Large intestine (tissue), 3 donors: ENCODE measurements at regions not wholly inside any gene's neighbourhood (a gene's known extent, or its start where the extent isn't known, plus 50 kb on each side); places are given as distances from the start of the nearest gene placed in this dataset.

Experiments used
- DNase-seq, 2 donors: peaks; one replicate each; pipeline versions ENCODE4 v3.0.0 to v3.0.0-alpha.2; 2013
- H3K27ac ChIP-seq: one replicate; pipeline ENCODE4 v1.5.1; 2013; ENCODE audit warnings: low read length
- H3K27me3 ChIP-seq: 2 replicates; pipeline ENCODE4 v1.6.1; 2013; ENCODE audit warnings: low read length; ENCODE audit not compliant: control insufficient read depth, insufficient read depth
- H3K36me3 ChIP-seq: 2 replicates; pipeline ENCODE4 v1.6.1; 2013; ENCODE audit warnings: low read length; ENCODE audit not compliant: control insufficient read depth, insufficient read depth
- H3K4me1 ChIP-seq: one replicate; pipeline ENCODE4 v1.6.1; 2013; ENCODE audit warnings: low read length; ENCODE audit not compliant: control insufficient read depth, insufficient read depth
- H3K4me3 ChIP-seq: one replicate; pipeline ENCODE4 v1.5.1; 2013; ENCODE audit warnings: low read length
- H3K9me3 ChIP-seq: one replicate; pipeline ENCODE4 v1.6.1; 2013; ENCODE audit warnings: mild to moderate bottlenecking, low read depth, low read length, moderate library complexity; ENCODE audit not compliant: control insufficient read depth
- WGBS: methylation state at CpG from one replicate; pipeline ENCODE4 v1.1.5; 2013; ENCODE audit warnings: low lambda C conversion rate; ENCODE audit not compliant: insufficient coverage; 5-methylcytosine and 5-hydroxymethylcytosine counted together

DNA sequence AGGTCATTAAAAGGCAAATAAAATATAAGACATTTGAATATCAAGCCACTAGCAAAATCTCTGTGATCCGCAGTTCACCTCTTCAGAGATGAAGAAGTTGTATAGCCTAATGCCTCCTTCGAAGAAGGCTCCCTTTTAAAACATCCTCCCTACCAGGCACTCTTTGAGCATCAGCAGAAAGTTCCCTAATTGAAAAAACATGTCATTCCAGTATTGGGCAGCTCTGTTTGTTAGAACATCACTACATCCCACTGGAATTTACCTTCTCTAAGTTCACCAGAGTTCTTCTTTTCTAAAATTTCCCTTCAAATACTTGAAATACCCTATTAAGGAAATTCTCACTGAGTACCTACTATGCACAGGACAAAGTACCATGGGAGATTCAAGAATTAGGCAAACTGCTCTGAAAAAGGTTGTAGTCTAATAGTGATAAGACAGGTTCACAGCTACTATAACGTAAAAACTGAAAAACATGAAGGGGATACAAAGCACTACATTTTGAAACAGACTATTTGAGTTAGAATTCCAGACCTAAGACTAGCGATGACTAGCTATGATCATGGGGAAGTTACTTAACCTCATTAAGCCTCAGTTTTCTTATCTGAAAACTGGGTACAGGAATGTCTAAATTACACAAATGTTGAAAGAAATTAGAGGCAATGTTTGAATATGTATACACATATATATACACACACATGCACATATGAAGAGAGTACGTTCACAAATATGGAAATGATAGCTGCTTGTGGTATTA, 128.7 kb downstream of the ELAPOR2 start:
- Histone ChIP-seq H3K9me3 (no peaks in the 10 kb centered on the region), H3K36me3 (no peaks in the 10 kb centered on the region), H3K4me1 (no peaks in the 10 kb centered on the region), H3K27ac (no peak overlapping the region), H3K27me3 (no peaks in the 10 kb centered on the region), H3K4me3 (no peak overlapping the region)
- WGBS, result 100% methylated on average over 1 of the region's 5 CpGs
- no peak for DNase-seq

DNA sequence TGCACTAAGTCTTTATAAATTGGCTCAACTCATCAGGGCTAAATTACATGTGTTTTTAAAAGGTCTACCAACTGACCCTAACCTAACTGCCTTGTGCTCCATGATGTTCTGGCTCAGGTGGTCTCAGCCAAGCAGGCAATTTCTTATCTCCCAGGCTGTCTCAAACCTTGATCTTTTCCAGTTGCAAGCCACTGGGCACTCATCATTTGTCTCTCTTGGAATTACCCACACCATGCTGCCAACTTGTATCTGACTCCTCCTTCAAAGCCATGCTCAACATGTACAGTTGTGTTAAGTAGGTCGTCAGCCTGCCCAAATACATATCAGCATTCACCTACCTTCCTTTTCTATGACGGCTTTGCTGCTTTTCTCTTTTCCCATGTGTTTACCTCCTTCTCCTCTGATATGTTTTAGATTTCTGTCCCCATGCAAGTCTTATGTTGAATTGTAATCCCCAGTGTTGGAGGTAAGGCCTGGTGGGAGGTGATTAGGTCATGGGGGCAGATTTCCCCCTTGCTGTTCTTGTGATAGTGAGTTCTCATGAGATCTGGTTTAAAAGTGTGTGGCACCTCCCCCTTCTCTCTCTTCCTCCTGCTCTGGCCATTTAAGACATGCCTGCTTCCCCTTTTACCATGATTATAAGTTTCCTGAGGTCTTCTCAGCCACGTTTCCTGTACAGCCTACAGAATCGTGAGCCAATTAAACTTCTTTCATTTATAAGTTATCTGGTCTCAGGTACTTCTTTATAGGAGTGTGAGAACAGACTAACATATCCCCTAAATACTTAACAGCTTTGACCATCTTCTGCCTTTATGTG, 130.0 kb downstream of the ELAPOR2 start:
- WGBS, result 80% methylated on average over 1 of the region's 4 CpGs
- Histone ChIP-seq H3K4me1 (no peaks in the 10 kb centered on the region), H3K27me3 (no peaks in the 10 kb centered on the region), H3K27ac (no peak overlapping the region), H3K9me3 (no peaks in the 10 kb centered on the region), H3K36me3 (no peaks in the 10 kb centered on the region), H3K4me3 (no peak overlapping the region)
- no peak for DNase-seq

- Histone ChIP-seq H3K36me3 (no peaks in the 10 kb centered on the region), H3K4me3 (no peak overlapping the region), H3K27me3 (no peaks in the 10 kb centered on the region), H3K27ac (no peak overlapping the region), H3K4me1 (no peaks in the 10 kb centered on the region), H3K9me3 (no peaks in the 10 kb centered on the region)
- no peak for DNase-seq
- no CpG with 5 or more reads among the region's 3 CpGs for WGBS
These were observed 131.1 kb downstream of the ELAPOR2 start for GRCh38 chr7:86928308-86928707.

DNA sequence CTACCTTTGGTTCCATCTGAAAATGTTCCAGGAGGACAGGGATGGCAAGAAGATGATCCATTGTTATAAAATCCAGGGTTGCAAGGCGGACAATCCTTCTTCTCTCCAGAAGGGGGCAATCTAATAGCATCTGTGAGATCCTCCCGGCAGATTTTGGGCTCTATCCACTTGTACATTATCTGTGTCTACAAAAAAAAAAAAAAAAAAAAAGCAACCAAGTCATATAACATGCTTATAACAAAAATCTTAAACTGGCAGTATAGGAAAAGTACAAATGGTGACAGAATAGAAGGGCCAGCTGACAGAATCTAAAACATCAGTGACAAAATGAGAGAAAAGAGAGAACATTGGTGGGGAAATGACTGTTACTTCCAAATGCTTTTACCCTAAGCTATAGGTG, 132.7 kb downstream of the ELAPOR2 start:
- Histone ChIP-seq H3K4me3 (no peak overlapping the region), H3K27ac (no peak overlapping the region), H3K4me1 (no peaks in the 10 kb centered on the region), H3K9me3 (no peaks in the 10 kb centered on the region), H3K36me3 (no peaks in the 10 kb centered on the region), H3K27me3 (no peaks in the 10 kb centered on the region)
- no CpG with 5 or more reads among the region's 2 CpGs for WGBS
- DNase-seq, result peak in 1 of 2 donors; percentile 12

- DNase-seq, result peak; percentile 15 to 48
- Histone ChIP-seq H3K27me3 (no peaks in the 10 kb centered on the region), H3K27ac (no peak overlapping the region), H3K4me1 (no peaks in the 10 kb centered on the region), H3K36me3 (no peaks in the 10 kb centered on the region), H3K4me3 (no peak overlapping the region), H3K9me3 (no peaks in the 10 kb centered on the region)
- no CpG with 5 or more reads among the region's 1 CpG for WGBS
These were observed 134.2 kb downstream of the ELAPOR2 start for GRCh38 chr7:86925221-86925620.

GRCh38 chr7:86923527-86923926, 135.9 kb downstream of the ELAPOR2 start:
- Histone ChIP-seq H3K27ac (no peak overlapping the region), H3K27me3 (no peaks in the 10 kb centered on the region), H3K4me1 (no peaks in the 10 kb centered on the region), H3K9me3 (no peaks in the 10 kb centered on the region), H3K36me3 (no peaks in the 10 kb centered on the region), H3K4me3 (no peak overlapping the region)
- no peak for DNase-seq

GRCh38 chr7:86920154-86920553, 139.3 kb downstream of the ELAPOR2 start:
- Histone ChIP-seq H3K4me3 (no peak overlapping the region), H3K27me3 (no peaks in the 10 kb centered on the region)

GRCh38 chr7:86918245-86918644, 141.2 kb downstream of the ELAPOR2 start:
- Histone ChIP-seq H3K9me3 (no peaks in the 10 kb centered on the region), H3K27me3 (no peaks in the 10 kb centered on the region), H3K4me3 (no peak overlapping the region), H3K27ac (no peak overlapping the region), H3K36me3 (no peaks in the 10 kb centered on the region), H3K4me1 (no peaks in the 10 kb centered on the region)
- no peak for DNase-seq
- WGBS, result 50% methylated on average over 1 of the region's 3 CpGs

More at GRCh38 chr7:86920154-86920553, 139.3 kb downstream of the ELAPOR2 start:
- Histone ChIP-seq H3K36me3 (no peaks in the 10 kb centered on the region), H3K4me1 (no peaks in the 10 kb centered on the region), H3K9me3 (no peaks in the 10 kb centered on the region), H3K27ac (no peak overlapping the region)
- DNase-seq, result no peak

- 78% methylated on average over 1 of the region's 1 CpG for WGBS
- H3K27me3 ChIP-seq, result no peaks in the 10 kb centered on the region
- H3K9me3 ChIP-seq, result no peaks in the 10 kb centered on the region
These were observed 143.1 kb downstream of the ELAPOR2 start for GRCh38 chr7:86916277-86916825.

GRCh38 chr7:86914551-86914950, 144.9 kb downstream of the ELAPOR2 start:
- Histone ChIP-seq H3K9me3 (no peaks in the 10 kb centered on the region), H3K27ac (no peak overlapping the region), H3K36me3 (no peaks in the 10 kb centered on the region), H3K27me3 (no peaks in the 10 kb centered on the region), H3K4me3 (no peak overlapping the region), H3K4me1 (no peaks in the 10 kb centered on the region)
- WGBS, result 50% methylated on average over 1 of the region's 1 CpG
- no peak for DNase-seq

More at GRCh38 chr7:86916277-86916825, 143.1 kb downstream of the ELAPOR2 start:
- no peaks in the 10 kb centered on the region for H3K36me3 ChIP-seq
- no peak for DNase-seq
- no peak overlapping the region for H3K27ac ChIP-seq
- no peaks in the 10 kb centered on the region for H3K4me1 ChIP-seq
- no peak overlapping the region for H3K4me3 ChIP-seq
